ENCODE measurements at regions not wholly inside any gene's neighbourhood (a gene's known extent, or its start where the extent isn't known, plus 50 kb on each side); places are given as distances from the start of the nearest gene placed in this dataset.

DNA sequence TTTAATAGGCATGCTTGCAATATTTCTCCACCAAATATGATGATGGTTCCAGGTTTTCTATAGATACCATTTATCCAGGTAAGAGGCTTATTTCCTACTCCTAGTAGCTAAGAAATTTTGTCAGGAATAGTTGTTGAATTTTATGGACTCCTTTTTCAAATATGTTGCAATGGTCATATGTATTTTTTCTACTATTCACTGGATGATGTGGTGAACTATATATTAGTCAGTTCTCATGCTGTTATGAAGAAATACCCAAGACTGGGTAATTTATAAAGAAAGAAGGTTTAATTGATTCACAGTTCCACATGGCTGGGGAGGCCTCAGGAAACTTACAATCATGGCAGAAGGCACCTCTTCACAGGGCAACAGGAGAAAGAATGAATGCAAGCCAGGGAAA is 141.1 kb upstream of the NR3C1 start:
- Histone ChIP-seq H3K4me1 (ENCODE audit: control insufficient read depth, insufficient read depth, low read length) (no peaks in the 10 kb centered on the region), H3K9ac (ENCODE audit: low read depth, low read length) (no peak overlapping the region), H3K27me3 (ENCODE audit: control insufficient read depth, insufficient read depth, low read length) (no peaks in the 10 kb centered on the region), H3K4me3 (ENCODE audit: low read depth, low read length) (no peak overlapping the region), H3K9me3 (ENCODE audit: control insufficient read depth, insufficient read depth, low read length) (no peaks in the 10 kb centered on the region), H3K36me3 (ENCODE audit: control insufficient read depth, insufficient read depth, low read length) (no peaks in the 10 kb centered on the region)

DNA sequence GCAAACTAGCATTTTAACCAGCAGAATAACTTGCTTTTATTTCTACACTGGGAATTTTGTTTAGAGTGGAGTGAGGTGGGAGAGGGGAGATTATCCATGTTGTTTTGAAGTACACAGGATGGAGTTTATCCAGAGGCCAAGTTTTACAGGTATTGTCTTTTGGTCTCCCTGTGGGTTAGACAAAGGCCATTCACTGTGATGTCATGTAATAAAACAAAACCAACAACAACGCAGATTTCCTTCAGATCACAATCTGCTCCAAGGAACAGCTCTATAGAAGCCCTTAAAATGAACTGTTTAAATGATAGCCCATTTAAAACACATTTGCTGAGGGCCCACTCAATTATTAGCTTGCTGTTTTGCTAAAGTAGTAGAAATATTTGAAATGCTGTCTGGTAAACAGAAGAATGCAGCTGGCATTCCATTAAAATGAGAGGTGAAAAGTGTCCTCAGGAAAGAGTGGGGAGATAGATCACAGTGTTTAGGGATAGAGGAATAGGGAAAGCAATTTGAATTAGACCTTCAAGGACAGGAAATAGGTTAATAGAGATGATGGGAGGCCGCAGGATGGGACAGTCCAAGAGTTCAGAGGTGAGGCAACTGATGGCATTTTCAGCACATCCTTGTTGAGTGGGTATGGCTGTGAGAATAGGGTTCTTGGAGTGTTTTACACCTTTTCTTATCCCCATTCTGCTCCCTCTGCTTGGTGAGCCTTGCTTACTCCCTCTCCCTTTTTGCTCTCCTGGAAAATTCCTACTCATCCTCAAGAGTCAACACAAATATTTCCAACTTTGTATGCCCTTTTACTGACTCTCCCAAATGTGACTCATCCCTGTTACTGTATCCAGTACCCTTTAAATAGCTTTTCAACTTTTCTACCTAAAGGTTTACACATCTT is 140.1 kb upstream of the NR3C1 start:
- no peaks in the 10 kb centered on the region for H3K36me3 ChIP-seq (ENCODE audit: control insufficient read depth, insufficient read depth, low read length)

DNA sequence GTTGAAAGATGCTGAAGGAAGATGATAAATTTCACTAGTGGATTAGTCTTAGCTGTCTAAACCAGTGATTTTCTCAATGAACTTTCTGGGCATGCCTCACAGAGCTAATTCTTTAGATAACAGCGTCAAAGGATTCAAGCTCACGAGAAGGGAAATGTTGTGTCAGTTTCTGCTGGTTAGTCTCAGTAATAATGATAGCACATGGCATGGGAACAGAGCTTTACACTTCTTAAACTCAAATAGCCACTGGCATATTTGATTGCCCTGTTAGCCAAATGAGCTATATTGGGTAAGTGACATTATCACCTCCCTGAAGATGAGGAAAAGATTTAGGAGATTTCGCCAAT is 139.3 kb upstream of the NR3C1 start:
- no peaks in the 10 kb centered on the region for H3K9me3 ChIP-seq (ENCODE audit: control insufficient read depth, insufficient read depth, low read length)
- H3K4me3 ChIP-seq (ENCODE audit: low read depth, low read length), result no peak overlapping the region
- H3K36me3 ChIP-seq (ENCODE audit: control insufficient read depth, insufficient read depth, low read length), result no peaks in the 10 kb centered on the region
- no peak overlapping the region for H3K9ac ChIP-seq (ENCODE audit: low read depth, low read length)
- H3K27me3 ChIP-seq (ENCODE audit: control insufficient read depth, insufficient read depth, low read length), result no peaks in the 10 kb centered on the region
- H3K4me1 ChIP-seq (ENCODE audit: control insufficient read depth, insufficient read depth, low read length), result no peaks in the 10 kb centered on the region

More for the DNA sequence above, 140.1 kb upstream of the NR3C1 start:
- Histone ChIP-seq H3K9ac (ENCODE audit: low read depth, low read length) (no peak overlapping the region), H3K4me3 (ENCODE audit: low read depth, low read length) (no peak overlapping the region), H3K27me3 (ENCODE audit: control insufficient read depth, insufficient read depth, low read length) (no peaks in the 10 kb centered on the region), H3K9me3 (ENCODE audit: control insufficient read depth, insufficient read depth, low read length) (no peaks in the 10 kb centered on the region), H3K4me1 (ENCODE audit: control insufficient read depth, insufficient read depth, low read length) (no peaks in the 10 kb centered on the region)

DNA sequence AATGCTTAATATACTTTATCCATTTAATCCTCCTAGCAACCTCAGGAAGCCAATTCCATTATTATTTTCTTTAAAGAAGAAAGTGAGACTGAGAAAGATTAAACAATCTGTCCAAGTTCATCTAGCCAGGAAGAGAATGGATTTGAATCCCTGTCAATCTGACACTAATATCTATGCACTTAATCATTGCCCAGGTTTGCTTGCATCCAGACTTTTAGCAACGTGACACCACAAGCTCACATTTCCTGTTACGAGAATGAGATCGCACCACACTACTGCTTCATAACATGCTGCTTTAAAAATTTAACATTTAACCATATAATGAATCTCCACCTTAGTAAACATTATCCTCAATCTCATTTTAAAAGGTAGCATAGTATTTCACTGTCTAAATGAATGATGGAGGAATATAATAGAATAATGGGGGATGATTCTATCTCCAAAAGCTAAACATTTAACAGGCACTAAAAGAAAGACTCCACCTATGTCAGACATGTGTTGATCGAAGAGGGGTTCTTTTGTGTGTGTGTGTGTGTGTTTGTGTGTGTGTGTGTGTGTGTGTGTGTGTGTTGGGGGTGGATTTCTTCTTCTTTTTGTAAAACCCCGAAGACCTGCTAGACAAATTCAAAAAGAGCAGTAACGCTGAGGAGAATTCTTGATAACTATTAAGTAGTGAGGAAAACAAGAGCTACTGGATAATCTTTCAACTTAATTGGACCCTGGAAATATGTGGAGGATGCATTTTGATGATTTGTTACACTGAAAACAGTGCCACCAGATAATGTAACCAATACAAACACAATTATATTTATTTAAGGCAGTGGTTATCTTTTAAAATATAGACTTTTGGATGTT is 138.7 kb upstream of the NR3C1 start:
- Histone ChIP-seq H3K27me3 (ENCODE audit: control insufficient read depth, insufficient read depth, low read length) (no peaks in the 10 kb centered on the region), H3K9me3 (ENCODE audit: control insufficient read depth, insufficient read depth, low read length) (no peaks in the 10 kb centered on the region), H3K36me3 (ENCODE audit: control insufficient read depth, insufficient read depth, low read length) (no peaks in the 10 kb centered on the region), H3K9ac (ENCODE audit: low read depth, low read length) (no peak overlapping the region), H3K4me3 (ENCODE audit: low read depth, low read length) (no peak overlapping the region), H3K4me1 (ENCODE audit: control insufficient read depth, insufficient read depth, low read length) (no peaks in the 10 kb centered on the region)

DNA sequence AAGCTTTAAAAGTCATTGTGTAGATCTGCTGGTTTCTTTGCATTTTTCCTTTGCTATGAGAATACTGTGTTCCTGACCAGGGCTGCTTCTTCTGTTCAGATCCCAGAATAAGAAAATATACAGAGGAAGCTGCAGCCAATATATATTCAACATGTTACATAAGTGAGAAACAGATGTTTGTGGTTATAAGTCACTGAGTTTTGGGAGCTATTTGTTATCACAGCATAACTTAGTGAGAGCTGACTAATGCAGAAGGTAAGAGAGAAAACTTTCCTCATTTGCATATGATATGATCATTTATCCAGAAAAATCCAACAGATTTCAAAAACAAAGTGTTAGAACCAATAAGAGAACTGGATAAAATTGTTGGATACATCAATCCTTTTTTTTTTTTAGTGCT is 136.3 kb upstream of the NR3C1 start:
- no peak overlapping the region for H3K4me3 ChIP-seq (ENCODE audit: low read depth, low read length)
- H3K4me1 ChIP-seq (ENCODE audit: control insufficient read depth, insufficient read depth, low read length), result no peaks in the 10 kb centered on the region
- H3K27me3 ChIP-seq (ENCODE audit: control insufficient read depth, insufficient read depth, low read length), result no peaks in the 10 kb centered on the region
- no peaks in the 10 kb centered on the region for H3K36me3 ChIP-seq (ENCODE audit: control insufficient read depth, insufficient read depth, low read length)
- no peaks in the 10 kb centered on the region for H3K9me3 ChIP-seq (ENCODE audit: control insufficient read depth, insufficient read depth, low read length)
- H3K9ac ChIP-seq (ENCODE audit: low read depth, low read length), result no peak overlapping the region

DNA sequence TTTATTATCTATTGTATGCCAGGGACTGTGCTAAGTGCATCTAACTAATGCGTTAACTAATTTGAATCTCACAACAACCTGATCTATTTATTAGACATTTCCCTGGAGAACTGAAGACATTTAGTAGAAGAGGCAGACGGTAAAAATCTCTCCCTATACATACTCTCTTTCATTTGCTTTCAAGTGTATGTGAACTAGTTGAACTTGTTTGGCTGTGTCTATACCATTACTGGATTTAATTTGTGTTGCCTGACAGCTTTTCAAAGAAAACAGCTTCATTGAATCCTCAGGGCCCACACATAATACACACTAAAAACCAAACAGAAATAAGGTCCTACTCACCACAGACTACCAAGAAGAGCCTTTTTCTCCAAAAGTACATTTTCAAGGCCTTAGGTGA is 133.6 kb upstream of the NR3C1 start:
- no peaks in the 10 kb centered on the region for H3K36me3 ChIP-seq (ENCODE audit: control insufficient read depth, insufficient read depth, low read length)
- no peaks in the 10 kb centered on the region for H3K27me3 ChIP-seq (ENCODE audit: control insufficient read depth, insufficient read depth, low read length)
- no peak overlapping the region for H3K9ac ChIP-seq (ENCODE audit: low read depth, low read length)
- no peaks in the 10 kb centered on the region for H3K4me1 ChIP-seq (ENCODE audit: control insufficient read depth, insufficient read depth, low read length)
- H3K9me3 ChIP-seq (ENCODE audit: control insufficient read depth, insufficient read depth, low read length), result no peaks in the 10 kb centered on the region
- no peak overlapping the region for H3K4me3 ChIP-seq (ENCODE audit: low read depth, low read length)

DNA sequence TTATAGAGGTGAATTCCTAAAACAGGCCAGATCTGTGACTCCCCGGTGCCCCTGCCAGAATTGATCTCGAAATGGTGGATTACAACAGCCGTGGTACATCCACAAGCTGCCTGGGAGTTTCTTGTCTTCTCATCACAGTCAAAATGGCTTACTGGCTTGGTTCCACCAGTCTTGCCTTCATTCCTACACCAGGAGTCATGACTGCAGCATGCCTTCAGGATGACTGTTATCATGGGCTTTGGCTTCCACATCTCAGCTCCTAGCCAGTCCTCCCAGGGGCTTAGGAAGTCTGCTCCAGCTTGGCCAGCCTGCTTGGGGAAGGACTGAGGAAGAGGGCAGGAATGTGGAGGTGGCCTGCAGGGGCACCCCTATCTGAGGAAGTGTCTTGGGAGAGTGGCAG is 132.9 kb upstream of the NR3C1 start:
- H3K9ac ChIP-seq (ENCODE audit: low read depth, low read length), result no peak overlapping the region
- no peaks in the 10 kb centered on the region for H3K9me3 ChIP-seq (ENCODE audit: control insufficient read depth, insufficient read depth, low read length)
- H3K27me3 ChIP-seq (ENCODE audit: control insufficient read depth, insufficient read depth, low read length), result no peaks in the 10 kb centered on the region
- H3K4me1 ChIP-seq (ENCODE audit: control insufficient read depth, insufficient read depth, low read length), result no peaks in the 10 kb centered on the region
- H3K4me3 ChIP-seq (ENCODE audit: low read depth, low read length), result no peak overlapping the region
- H3K36me3 ChIP-seq (ENCODE audit: control insufficient read depth, insufficient read depth, low read length), result no peaks in the 10 kb centered on the region

DNA sequence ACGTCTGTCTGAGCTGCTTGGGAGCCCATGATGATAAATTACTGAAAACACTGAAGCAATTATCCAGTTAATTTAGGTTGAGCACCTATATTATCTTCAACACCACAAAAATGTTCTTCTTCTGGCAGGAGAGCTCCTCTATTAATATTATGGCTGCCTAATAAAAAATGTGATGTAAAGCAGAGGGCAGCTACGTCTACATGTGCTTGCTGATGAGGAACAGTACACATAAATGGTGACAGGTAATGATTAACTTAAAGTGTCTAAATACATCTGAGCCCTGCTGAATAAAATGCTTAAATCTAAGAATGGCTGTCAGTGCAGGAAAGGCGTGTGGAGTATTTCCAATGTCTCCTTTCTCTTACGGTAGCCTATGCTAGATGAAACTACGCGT is 131.3 kb upstream of the NR3C1 start:
- H3K9ac ChIP-seq (ENCODE audit: low read depth, low read length), result no peak overlapping the region
- no peaks in the 10 kb centered on the region for H3K4me1 ChIP-seq (ENCODE audit: control insufficient read depth, insufficient read depth, low read length)
- no peaks in the 10 kb centered on the region for H3K36me3 ChIP-seq (ENCODE audit: control insufficient read depth, insufficient read depth, low read length)
- H3K9me3 ChIP-seq (ENCODE audit: control insufficient read depth, insufficient read depth, low read length), result no peaks in the 10 kb centered on the region
- H3K4me3 ChIP-seq (ENCODE audit: low read depth, low read length), result no peak overlapping the region
- no peaks in the 10 kb centered on the region for H3K27me3 ChIP-seq (ENCODE audit: control insufficient read depth, insufficient read depth, low read length)

DNA sequence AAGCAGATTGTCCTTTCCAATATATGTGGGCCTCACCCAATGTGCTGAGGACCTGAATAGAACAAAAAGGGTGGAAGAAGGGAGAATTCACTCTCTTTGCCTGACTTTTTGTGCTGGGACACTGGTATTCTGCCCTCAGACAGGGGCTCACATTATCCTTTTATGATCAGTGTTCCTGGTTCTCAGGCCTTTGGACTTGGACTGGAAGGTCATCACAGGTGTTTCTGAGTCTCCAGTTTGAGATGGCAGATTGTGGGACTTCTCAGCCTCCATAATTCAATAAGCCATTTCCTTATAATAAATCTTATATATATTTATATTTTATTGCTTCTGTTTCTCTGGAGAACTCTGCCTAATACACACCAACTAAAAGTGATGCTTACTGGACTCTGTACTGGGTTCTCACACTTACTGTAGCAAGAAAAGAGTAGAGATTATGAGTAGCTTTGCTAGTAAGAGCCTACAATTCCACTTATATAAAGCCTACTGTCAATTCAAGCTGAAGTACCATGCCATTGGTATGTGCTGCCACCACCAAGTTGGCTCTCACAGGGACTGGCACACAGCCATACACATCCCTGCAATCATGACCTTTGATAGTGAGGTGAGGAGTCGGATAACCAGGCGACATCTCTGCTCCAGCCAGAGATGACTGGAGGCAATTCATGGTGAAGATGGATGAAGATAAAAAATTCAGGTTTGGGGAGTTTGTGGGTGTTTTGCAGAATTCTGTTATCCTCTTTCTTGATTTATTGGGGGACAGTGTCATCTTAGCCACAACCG is 130.7 kb upstream of the NR3C1 start:
- no peak overlapping the region for H3K4me3 ChIP-seq (ENCODE audit: low read depth, low read length)
- no peaks in the 10 kb centered on the region for H3K27me3 ChIP-seq (ENCODE audit: control insufficient read depth, insufficient read depth, low read length)
- H3K9ac ChIP-seq (ENCODE audit: low read depth, low read length), result no peak overlapping the region
- no peaks in the 10 kb centered on the region for H3K4me1 ChIP-seq (ENCODE audit: control insufficient read depth, insufficient read depth, low read length)
- H3K9me3 ChIP-seq (ENCODE audit: control insufficient read depth, insufficient read depth, low read length), result no peaks in the 10 kb centered on the region
- H3K36me3 ChIP-seq (ENCODE audit: control insufficient read depth, insufficient read depth, low read length), result no peaks in the 10 kb centered on the region

DNA sequence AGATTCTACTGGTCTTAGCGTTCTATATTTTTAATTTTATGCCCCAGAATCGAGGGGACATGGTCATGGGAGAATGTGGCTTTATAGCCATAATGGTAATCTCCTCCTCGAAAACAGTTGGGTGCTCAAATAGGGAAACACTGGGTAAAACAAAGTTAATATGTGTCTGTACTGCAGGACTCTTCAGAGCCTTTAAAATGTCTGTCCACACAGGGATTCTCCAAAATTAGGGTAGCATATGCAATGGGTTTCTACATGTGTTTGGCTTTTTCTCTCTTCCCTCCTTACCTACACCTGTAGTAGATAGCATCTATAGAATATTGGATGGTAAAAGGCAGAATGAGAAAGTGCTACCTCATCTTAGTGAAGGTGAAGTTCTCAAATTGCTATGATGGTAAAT is 130.0 kb upstream of the NR3C1 start:
- Histone ChIP-seq H3K9ac (ENCODE audit: low read depth, low read length) (no peak overlapping the region), H3K9me3 (ENCODE audit: control insufficient read depth, insufficient read depth, low read length) (no peaks in the 10 kb centered on the region), H3K4me1 (ENCODE audit: control insufficient read depth, insufficient read depth, low read length) (no peaks in the 10 kb centered on the region), H3K27me3 (ENCODE audit: control insufficient read depth, insufficient read depth, low read length) (no peaks in the 10 kb centered on the region), H3K4me3 (ENCODE audit: low read depth, low read length) (no peak overlapping the region), H3K36me3 (ENCODE audit: control insufficient read depth, insufficient read depth, low read length) (no peaks in the 10 kb centered on the region)

DNA sequence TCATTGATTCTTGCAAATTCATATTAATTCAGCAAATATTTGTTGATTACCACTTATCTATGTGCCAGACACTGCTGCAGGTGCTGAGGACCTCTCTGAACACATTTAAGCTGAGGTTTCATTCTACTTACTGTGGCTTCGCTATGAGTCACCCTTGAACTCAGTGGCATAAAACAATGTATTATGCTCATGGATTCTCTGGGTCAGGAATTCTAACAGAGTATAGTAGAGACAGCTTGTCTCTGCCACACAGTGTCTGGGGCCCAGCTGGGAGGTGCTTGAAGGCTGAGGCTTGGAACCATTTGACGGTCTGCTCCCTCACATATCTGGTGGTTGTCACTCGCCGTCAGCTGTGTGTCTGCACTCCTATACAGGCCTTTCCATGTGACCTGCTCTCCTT is 124.3 kb upstream of the NR3C1 start:
- no peak overlapping the region for H3K9ac ChIP-seq (ENCODE audit: low read depth, low read length)
- no peaks in the 10 kb centered on the region for H3K27me3 ChIP-seq (ENCODE audit: control insufficient read depth, insufficient read depth, low read length)
- no peaks in the 10 kb centered on the region for H3K36me3 ChIP-seq (ENCODE audit: control insufficient read depth, insufficient read depth, low read length)
- H3K9me3 ChIP-seq (ENCODE audit: control insufficient read depth, insufficient read depth, low read length), result no peaks in the 10 kb centered on the region
- H3K4me1 ChIP-seq (ENCODE audit: control insufficient read depth, insufficient read depth, low read length), result no peaks in the 10 kb centered on the region
- no peak overlapping the region for H3K4me3 ChIP-seq (ENCODE audit: low read depth, low read length)
